GM23338 (cell line): ENCODE measurements at regions not wholly inside any gene's neighbourhood (a gene's known extent, or its start where the extent isn't known, plus 50 kb on each side); places are given as distances from the start of the nearest gene placed in this dataset.

Source experiments
- CTCF ChIP-seq, 2 experiments: fragments of 200-600 bp in 1 of 2; sonication (generic) in 1 of 2; conservative IDR thresholded peaks; 2 replicates each; pipeline versions ENCODE4 v1.5.1 to v1.6.1; 2016 to 2017; ENCODE audit warnings: antibody characterized with exemption in 2 of 2, low read depth in 2 of 2, mild to moderate bottlenecking in 2 of 2, moderate library complexity in 1 of 2
- EZH2 ChIP-seq: fragments of 200-600 bp; sonication (generic); IDR thresholded peaks from one replicate; pipeline ENCODE4 v1.8.0; 2017; ENCODE audit warnings: antibody characterized with exemption, mild to moderate bottlenecking, low read depth; ENCODE audit not compliant: unreplicated experiment

DNA sequence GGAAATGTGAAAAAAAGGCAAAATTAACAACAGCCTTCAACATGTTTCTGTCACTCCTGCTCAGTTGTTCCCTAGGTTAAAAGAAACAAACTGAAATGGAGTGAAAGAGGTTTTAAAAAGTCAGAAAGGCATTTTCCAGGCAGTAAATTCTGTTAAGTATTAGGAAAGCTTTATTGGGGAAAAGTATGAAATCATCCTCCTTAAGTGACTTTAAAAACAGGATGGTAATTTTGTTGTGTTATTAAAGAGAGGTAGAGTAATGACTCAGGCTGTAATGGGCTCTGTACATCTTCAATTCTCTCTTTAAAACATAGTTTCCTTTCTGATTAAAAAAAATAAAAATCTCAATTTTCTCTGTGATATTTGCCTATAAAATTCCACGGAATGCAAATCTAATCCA is 81.1 kb downstream of the OTOL1 start:
- TF ChIP-seq EZH2 (no peak), CTCF (conservative IDR thresholded peaks at IDR 0.05; ENCODE audit: low read depth in 2 of 2) (no peak)
